CD4-positive, alpha-beta T cell treated with Interleukin-4 for 4 hours (primary cell): ENCODE measurements at regions not wholly inside any gene's neighbourhood (a gene's known extent, or its start where the extent isn't known, plus 50 kb on each side); places are given as distances from the start of the nearest gene placed in this dataset.
"Not testable (repeated sequence)": the region's sequence is repeated elsewhere in the genome, so short reads cannot be mapped to it uniquely, and the experiment has no call there.

Source experiments
- DNase-seq: peaks from one replicate; pipeline ENCODE4 v3.0.0-alpha.2; 2020

- not testable (repeated sequence) for DNase-seq
Observed at GRCh38 chr6:22171885-22172284, 125.0 kb downstream of the PRL start.

- no peak for DNase-seq
Observed at GRCh38 chr6:22173311-22173710, 123.5 kb downstream of the PRL start.

GRCh38 chr6:22180250-22180649, 116.6 kb downstream of the PRL start:
- DNase-seq = not testable (repeated sequence)

GRCh38 chr6:22184371-22184770, 112.5 kb downstream of the PRL start:
- no peak for DNase-seq

- DNase-seq = no peak
Observed at GRCh38 chr6:22189946-22190345, 106.9 kb downstream of the PRL start.

GRCh38 chr6:22194188-22194921, 102.5 kb downstream of the PRL start:
- no peak for DNase-seq

GRCh38 chr6:22199771-22200170, 97.1 kb downstream of the PRL start:
- DNase-seq = no peak

- DNase-seq = no peak
Observed at GRCh38 chr6:22204153-22204552, 92.7 kb downstream of the PRL start.

- no peak for DNase-seq
Observed at GRCh38 chr6:22205266-22205665, 91.6 kb downstream of the PRL start.

GRCh38 chr6:22206106-22206505, 90.7 kb downstream of the PRL start:
- DNase-seq = no peak

- no peak for DNase-seq
Observed at GRCh38 chr6:22208026-22208425, 88.8 kb downstream of the PRL start.

GRCh38 chr6:22214314-22214713, 82.5 kb downstream of the PRL start:
- no peak for DNase-seq

GRCh38 chr6:22215474-22215873, 81.4 kb downstream of the PRL start:
- DNase-seq = not testable (repeated sequence)

- DNase-seq = no peak
Observed at GRCh38 chr6:22218410-22218809, 78.4 kb downstream of the PRL start.

- DNase-seq = no peak
Observed at GRCh38 chr6:22219925-22220324, 76.9 kb downstream of the PRL start.

GRCh38 chr6:22221211-22221610, 75.6 kb downstream of the PRL start:
- no peak for DNase-seq

GRCh38 chr6:22221630-22222029, 75.2 kb downstream of the PRL start:
- no peak for DNase-seq

- no peak for DNase-seq
Observed at GRCh38 chr6:22222469-22222868, 74.4 kb downstream of the PRL start.

- no peak for DNase-seq
Observed at GRCh38 chr6:22227824-22228610, 68.8 kb downstream of the PRL start.

- DNase-seq = no peak
Observed at GRCh38 chr6:22231050-22231449, 65.8 kb downstream of the PRL start.

- DNase-seq = no peak
Observed at GRCh38 chr6:22231616-22232015, 65.2 kb downstream of the PRL start.

GRCh38 chr6:22236626-22237414, 60.0 kb downstream of the PRL start:
- DNase-seq = no peak
